GM13976 (cell line): ENCODE measurements at regions not wholly inside any gene's neighbourhood (a gene's known extent, or its start where the extent isn't known, plus 50 kb on each side); places are given as distances from the start of the nearest gene placed in this dataset.

Experiments
- DNase-seq: peaks from one replicate; pipeline ENCODE4 v3.0.0; 2012; ENCODE audit warnings: low spot score
- in situ Hi-C: fragments of 300-500 bp; cut with MboI; formaldehyde crosslinking; loops from one replicate; pipeline ENCODE4 v1.12.0; 2022; ENCODE audit warnings: low sequenced_read_pairs, mixed read lengths, inconsistent platforms; ENCODE audit not compliant: unreplicated experiment
- TF ChIP-seq, protein P1 (sequence below): IDR thresholded peaks from 2 replicates; pipeline ENCODE4 v1.5.1; 2012; ENCODE audit warnings: borderline replicate concordance, mild to moderate bottlenecking; ENCODE audit not compliant: insufficient read depth; ENCODE audit errors: extremely low read depth, missing control alignments, control extremely low read depth

DNA sequence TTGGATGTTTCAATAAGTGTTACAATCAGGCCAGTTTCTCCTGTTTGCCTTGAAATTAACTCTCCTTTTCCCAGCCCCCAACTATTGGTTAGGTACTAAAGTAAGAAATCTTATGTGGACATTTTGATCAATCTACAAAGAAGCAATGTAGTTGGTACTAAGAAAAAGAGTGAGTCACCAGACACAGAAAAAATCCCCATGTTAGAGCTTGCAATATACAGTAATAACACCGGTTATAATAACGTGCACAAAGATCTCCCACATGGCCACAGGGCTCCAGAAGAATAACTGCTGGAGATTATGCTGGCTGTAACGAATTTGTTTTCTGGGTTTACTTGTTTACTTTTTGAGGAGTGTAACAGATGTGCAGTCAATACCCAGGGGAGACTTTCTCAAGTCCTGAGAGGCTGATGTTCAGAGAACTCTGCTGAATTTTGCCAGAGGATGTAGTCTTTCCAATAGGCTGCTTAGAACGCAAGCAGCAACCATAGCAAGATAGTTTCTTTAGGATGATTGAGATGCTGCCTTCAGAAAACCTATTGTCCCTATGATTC is 166.2 kb upstream of the SPACA1 start:
- in situ Hi-C loops, result no loop called here
- no peak for DNase-seq
- TF ChIP-seq, protein P1, sequence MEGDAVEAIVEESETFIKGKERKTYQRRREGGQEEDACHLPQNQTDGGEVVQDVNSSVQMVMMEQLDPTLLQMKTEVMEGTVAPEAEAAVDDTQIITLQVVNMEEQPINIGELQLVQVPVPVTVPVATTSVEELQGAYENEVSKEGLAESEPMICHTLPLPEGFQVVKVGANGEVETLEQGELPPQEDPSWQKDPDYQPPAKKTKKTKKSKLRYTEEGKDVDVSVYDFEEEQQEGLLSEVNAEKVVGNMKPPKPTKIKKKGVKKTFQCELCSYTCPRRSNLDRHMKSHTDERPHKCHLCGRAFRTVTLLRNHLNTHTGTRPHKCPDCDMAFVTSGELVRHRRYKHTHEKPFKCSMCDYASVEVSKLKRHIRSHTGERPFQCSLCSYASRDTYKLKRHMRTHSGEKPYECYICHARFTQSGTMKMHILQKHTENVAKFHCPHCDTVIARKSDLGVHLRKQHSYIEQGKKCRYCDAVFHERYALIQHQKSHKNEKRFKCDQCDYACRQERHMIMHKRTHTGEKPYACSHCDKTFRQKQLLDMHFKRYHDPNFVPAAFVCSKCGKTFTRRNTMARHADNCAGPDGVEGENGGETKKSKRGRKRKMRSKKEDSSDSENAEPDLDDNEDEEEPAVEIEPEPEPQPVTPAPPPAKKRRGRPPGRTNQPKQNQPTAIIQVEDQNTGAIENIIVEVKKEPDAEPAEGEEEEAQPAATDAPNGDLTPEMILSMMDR, result no peak

GRCh38 chr6:87879132-87879861 is 168.3 kb upstream of the SPACA1 start:
- in situ Hi-C loops, result no loop called here
- DNase-seq, result no peak

GRCh38 chr6:87875781-87876180 is 171.9 kb upstream of the SPACA1 start:
- in situ Hi-C loops, result no loop called here
- TF ChIP-seq, protein P1, result no peak
- no peak for DNase-seq

More at GRCh38 chr6:87879132-87879861, 168.3 kb upstream of the SPACA1 start:
- TF ChIP-seq, protein P1, result no peak

DNA sequence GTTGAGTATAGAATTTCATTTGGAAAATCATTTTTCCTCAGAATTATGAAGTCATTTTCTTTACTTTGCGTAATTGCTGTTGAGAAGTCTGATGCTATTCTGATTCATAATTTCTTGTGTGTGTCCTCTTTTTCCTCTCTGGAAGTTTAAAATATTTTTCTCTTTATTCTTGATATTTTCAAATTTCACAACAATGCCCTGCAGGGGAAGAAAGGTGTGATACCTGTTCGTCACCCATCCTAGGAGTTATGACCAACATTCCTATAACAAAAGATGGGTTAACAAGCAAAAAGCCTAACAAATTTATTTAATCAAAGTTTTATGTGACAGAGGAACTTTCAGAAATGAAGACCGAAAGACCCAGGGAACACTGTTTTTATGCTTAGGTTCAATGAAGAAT is 171.5 kb upstream of the AKIRIN2 start:
- no peak for DNase-seq
- TF ChIP-seq, protein P1, result no peak
- in situ Hi-C loops, result no loop called here

GRCh38 chr6:87870556-87870955 is 168.5 kb upstream of the AKIRIN2 start:
- TF ChIP-seq, protein P1, result no peak
- no peak for DNase-seq
- in situ Hi-C loops, result no loop called here

DNA sequence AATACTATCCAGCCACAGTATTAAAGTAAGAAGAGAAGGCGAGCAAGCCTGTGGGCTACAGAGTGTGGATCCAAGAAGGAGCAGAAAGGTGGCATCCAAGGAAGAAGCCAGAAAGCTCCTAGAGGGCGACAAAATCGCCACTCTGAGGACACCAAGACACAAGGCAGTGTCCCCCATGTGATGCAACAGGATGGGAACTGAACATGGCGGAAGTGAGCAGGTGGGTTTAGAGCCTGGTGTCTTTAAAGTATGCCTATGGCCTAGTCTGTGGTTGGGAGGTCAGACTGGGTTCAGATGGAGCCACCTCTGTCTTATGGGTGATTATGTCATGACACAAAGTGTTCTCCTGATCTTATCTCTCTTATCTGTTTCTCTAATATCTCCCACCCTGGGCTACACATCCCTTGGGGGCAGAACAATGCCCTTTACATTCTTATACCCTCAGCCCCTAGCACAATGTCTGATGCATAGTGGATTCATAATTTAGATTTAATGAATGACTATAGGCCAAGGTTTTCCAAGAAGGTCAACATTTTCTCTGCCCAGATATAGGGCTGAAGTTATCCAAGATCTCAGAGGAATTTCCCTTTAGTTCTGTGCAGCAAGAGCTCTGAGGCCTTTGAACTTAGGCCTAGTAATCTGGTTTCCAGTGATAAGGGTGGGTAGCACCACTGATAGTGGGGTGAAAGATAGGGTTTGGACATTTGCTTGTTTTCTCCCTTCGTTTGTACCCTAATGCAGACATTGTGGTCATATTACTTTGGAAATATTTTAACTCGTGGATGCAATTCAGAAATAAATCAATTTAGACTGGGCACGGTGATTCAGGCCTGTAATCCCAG is 167.3 kb upstream of the AKIRIN2 start:
- DNase-seq, result no peak
- in situ Hi-C loops, result no loop called here
- TF ChIP-seq, protein P1, result no peak
